Gastrocnemius medialis (tissue), 4 donors: ENCODE measurements at regions not wholly inside any gene's neighbourhood (a gene's known extent, or its start where the extent isn't known, plus 50 kb on each side); places are given as distances from the start of the nearest gene placed in this dataset.

Source experiments
- CTCF ChIP-seq, 5 experiments: fragments of 450-650 bp in 3 of 5; fragments of 200-600 bp in 2 of 5; sonication (generic) in 2 of 5; IDR thresholded peaks in 4 of 5; conservative IDR thresholded peaks in 1 of 5; 1 replicate in 4 of 5; 2 replicates in 1 of 5; pipeline ENCODE4 v1.5.1; 2016 to 2019; ENCODE audit warnings: antibody characterized with exemption in 5 of 5, mild to moderate bottlenecking in 3 of 5, moderate library complexity in 3 of 5
- POLR2A ChIP-seq, 2 donors: fragments of 450-650 bp; IDR thresholded peaks; one replicate each; pipeline ENCODE4 v1.6.1; 2017; ENCODE audit warnings: antibody characterized with exemption in 2 of 2, mild to moderate bottlenecking in 2 of 2, moderate library complexity in 2 of 2

- TF ChIP-seq CTCF (IDR thresholded peaks at IDR 0.05 in 4 of 5, conservative IDR thresholded peaks at IDR 0.05 in 1 of 5), result no peak
- no peak for TF ChIP-seq POLR2A (IDR thresholded peaks at IDR 0.05)
Observed at GRCh38 chr3:139808201-139808600, 126.8 kb upstream of the CLSTN2 start.
